H1 (cell line): ENCODE measurements at regions not wholly inside any gene's neighbourhood (a gene's known extent, or its start where the extent isn't known, plus 50 kb on each side); places are given as distances from the start of the nearest gene placed in this dataset.

ENCODE experiments used
- CTCF ChIA-PET: fragments of 300-600 bp; sonication (Branson Sonifier 250); formaldehyde crosslinking; loops from one replicate; lab custom pipeline; 2021; ENCODE audit not compliant: partially characterized antibody; lab: Charles Lee
- POLR2A ChIA-PET: fragments of 300-600 bp; sonication (Branson Sonifier 250); formaldehyde crosslinking; loops from one replicate; lab custom pipeline; 2021; ENCODE audit warnings: inconsistent platforms; ENCODE audit not compliant: partially characterized antibody; lab: Charles Lee
- DNase-seq, 2 experiments: peaks; one replicate each; pipeline versions ENCODE4 v3.0.0 to v3.0.0-alpha.2; 2010 to 2022; ENCODE audit warnings: low spot score in 2 of 2, low read depth in 1 of 2, mixed read lengths in 1 of 2
- FAIRE-seq: peaks from 2 replicates; lab custom pipeline; 2011; peaks lifted over from hg19 to GRCh38; lab: Jason Lieb, UNC
- H2AFZ ChIP-seq: 2 replicates; pipeline ENCODE4 v1.8.1; 2012; ENCODE audit warnings: low read length, inconsistent platforms
- H2AK5ac ChIP-seq: 2 replicates; pipeline ENCODE4 v1.6.1; 2013; ENCODE audit warnings: low read depth, low read length
- H2BK120ac ChIP-seq: replicated peaks from 2 replicates; pipeline ENCODE3; 2013; ENCODE audit warnings: low read depth, low read length, inconsistent platforms
- H2BK12ac ChIP-seq: 2 replicates; pipeline ENCODE4 v1.6.1; 2013; ENCODE audit warnings: low read depth, low read length
- H2BK15ac ChIP-seq: 2 replicates; pipeline ENCODE4 v1.6.1; 2013; ENCODE audit warnings: low read length
- H2BK20ac ChIP-seq: 2 replicates; pipeline ENCODE4 v1.6.1; 2013; ENCODE audit warnings: low read length
- H2BK5ac ChIP-seq: 2 replicates; pipeline ENCODE4 v1.6.1; 2013; ENCODE audit warnings: low read depth, low read length
- H3K14ac ChIP-seq: 2 replicates; pipeline ENCODE4 v1.6.1; 2013; ENCODE audit warnings: inconsistent platforms; ENCODE audit not compliant: insufficient read length
- H3K18ac ChIP-seq: 2 replicates; pipeline ENCODE4 v1.6.1; 2013; ENCODE audit warnings: low read length; ENCODE audit errors: extremely low read depth
- H3K23ac ChIP-seq: 2 replicates; pipeline ENCODE4 v1.6.1; 2013; ENCODE audit warnings: inconsistent platforms; ENCODE audit not compliant: insufficient read length
- H3K23me2 ChIP-seq: 2 replicates; pipeline ENCODE4 v1.6.1; 2013; ENCODE audit warnings: low read depth, low read length
- H3K27ac ChIP-seq: 2 replicates; pipeline ENCODE4 v1.6.1; 2011; ENCODE audit warnings: low read depth, low read length, inconsistent platforms
- H3K27me3 ChIP-seq, 4 experiments: replicated peaks in 1 of 4; 1 replicate in 1 of 4; 2 replicates in 3 of 4; pipeline versions ENCODE4 v1.6.1 to v1.8.1; 2011 to 2013; ENCODE audit warnings: low read length in 3 of 4, mild to moderate bottlenecking in 3 of 4, inconsistent platforms in 2 of 4, mixed read lengths in 2 of 4, moderate library complexity in 1 of 4; ENCODE audit not compliant: control insufficient read depth in 3 of 4, insufficient read depth in 3 of 4; ENCODE audit errors: extremely low read depth in 1 of 4
- H3K36me3 ChIP-seq, 4 experiments: 2 replicates each; pipeline versions ENCODE4 v1.6.1 to v1.8.1; 2011 to 2013; ENCODE audit warnings: mild to moderate bottlenecking in 4 of 4, low read length in 3 of 4, moderate library complexity in 2 of 4, control low read depth in 1 of 4, inconsistent platforms in 1 of 4; ENCODE audit not compliant: insufficient read depth in 4 of 4, control insufficient read depth in 2 of 4
- H3K4ac ChIP-seq: replicated peaks from 2 replicates; pipeline ENCODE3; 2013; ENCODE audit warnings: low read length, low read depth, mixed read lengths, inconsistent platforms; ENCODE audit not compliant: insufficient read length
- H3K4me1 ChIP-seq, 4 experiments: replicated peaks in 1 of 4; 1 replicate in 1 of 4; 2 replicates in 3 of 4; pipeline versions ENCODE4 v1.6.1 to v1.8.1; 2011 to 2013; ENCODE audit warnings: low read length in 3 of 4, inconsistent platforms in 2 of 4, mixed read lengths in 1 of 4; ENCODE audit not compliant: insufficient read depth in 4 of 4, control insufficient read depth in 3 of 4
- H3K4me2 ChIP-seq, 2 experiments: 2 replicates each; pipeline versions ENCODE4 v1.6.1 to v1.8.1; 2011 to 2013; ENCODE audit warnings: low read depth in 2 of 2, low read length in 2 of 2, control low read depth in 1 of 2, inconsistent platforms in 1 of 2, mild to moderate bottlenecking in 1 of 2; ENCODE audit not compliant: insufficient read depth in 1 of 2
- H3K4me3 ChIP-seq, 4 experiments: fragments of 200-600, 300-600 bp in 1 of 4; sonication (generic), shearing (Covaris generic), sonication (Bioruptor Twin) in 1 of 4; 2 replicates each; pipeline versions ENCODE4 v1.5.1 to v1.8.1; 2011 to 2016; ENCODE audit warnings: low read length in 4 of 4, low read depth in 3 of 4, control low read depth in 2 of 4, inconsistent platforms in 2 of 4, mild to moderate bottlenecking in 2 of 4, mixed read lengths in 1 of 4, moderate library complexity in 1 of 4; ENCODE audit not compliant: insufficient read depth in 2 of 4; ENCODE audit errors: extremely low read depth in 1 of 4
- H3K56ac ChIP-seq: replicated peaks from 2 replicates; pipeline ENCODE3; 2013; ENCODE audit warnings: low read depth, mild to moderate bottlenecking, mixed read lengths, low read length, inconsistent platforms; ENCODE audit not compliant: insufficient read length
- H3K79me1 ChIP-seq: 2 replicates; pipeline ENCODE4 v1.6.1; 2013; ENCODE audit warnings: low read depth, low read length, control low read depth
- H3K79me2 ChIP-seq, 2 experiments: 2 replicates each; pipeline versions ENCODE4 v1.6.1 to v1.8.1; 2012 to 2013; ENCODE audit warnings: low read length in 2 of 2, mild to moderate bottlenecking in 2 of 2, inconsistent platforms in 1 of 2; ENCODE audit not compliant: insufficient read depth in 2 of 2, control insufficient read depth in 1 of 2
- H3K9ac ChIP-seq, 4 experiments: replicated peaks in 1 of 4; 1 replicate in 1 of 4; 2 replicates in 3 of 4; pipeline versions ENCODE4 v1.6.1 to v1.8.1; 2011 to 2013; ENCODE audit warnings: low read depth in 3 of 4, low read length in 3 of 4, control low read depth in 2 of 4, mild to moderate bottlenecking in 2 of 4, moderate library complexity in 2 of 4, inconsistent platforms in 1 of 4; ENCODE audit errors: extremely low read depth in 1 of 4
- H3K9me3 ChIP-seq, 2 experiments: 2 replicates each; pipeline versions ENCODE4 v1.6.1 to v1.8.1; 2012 to 2013; ENCODE audit warnings: mild to moderate bottlenecking in 2 of 2, moderate library complexity in 2 of 2, control low read depth in 1 of 2, inconsistent platforms in 1 of 2, low read depth in 1 of 2, low read length in 1 of 2, mixed read lengths in 1 of 2; ENCODE audit not compliant: insufficient read depth in 2 of 2
- H4K20me1 ChIP-seq, 2 experiments: replicated peaks in 1 of 2; 2 replicates each; pipeline versions ENCODE3 to v1.8.1; 2011 to 2013; ENCODE audit warnings: inconsistent platforms in 2 of 2, low read length in 2 of 2, mild to moderate bottlenecking in 1 of 2; ENCODE audit not compliant: insufficient read depth in 2 of 2, control insufficient read depth in 1 of 2
- H4K5ac ChIP-seq: 2 replicates; pipeline ENCODE4 v1.6.1; 2013; ENCODE audit warnings: low read length, low read depth, mixed read lengths, inconsistent platforms; ENCODE audit not compliant: insufficient read length
- H4K8ac ChIP-seq: 2 replicates; pipeline ENCODE4 v1.8.0; 2013; ENCODE audit warnings: mild to moderate bottlenecking, moderate library complexity, low read length, inconsistent platforms; ENCODE audit not compliant: insufficient read depth; ENCODE audit errors: extremely low read depth
- H4K91ac ChIP-seq: replicated peaks from 2 replicates; pipeline ENCODE3; 2013; ENCODE audit warnings: low read length, mixed read lengths, inconsistent platforms; ENCODE audit not compliant: insufficient read length
- CEBPB ChIP-seq: IDR thresholded peaks from 2 replicates; pipeline ENCODE4 v1.6.1; 2012; ENCODE audit warnings: low read depth, low read length
- CHD1 ChIP-seq: IDR thresholded peaks from 2 replicates; pipeline ENCODE4 v1.6.1; 2012; ENCODE audit warnings: low read depth, low read length, improper control_type of control experiment
- CREB1 ChIP-seq: IDR thresholded peaks from 2 replicates; pipeline ENCODE4 v1.6.1; 2012; ENCODE audit warnings: inconsistent platforms
- GTF2F1 ChIP-seq: IDR thresholded peaks from 2 replicates; pipeline ENCODE4 v1.6.1; 2012; ENCODE audit warnings: low read depth, low read length, improper control_type of control experiment, borderline replicate concordance
- SP1 ChIP-seq: IDR thresholded peaks from 2 replicates; pipeline ENCODE4 v1.6.1; 2011; ENCODE audit warnings: low read depth, low read length
- WGBS, 2 experiments: shearing (Covaris generic) in 1 of 2; methylation state at CpG; one replicate each; pipeline versions ENCODE4 v1.1.6 to v1.1.7; 2013 to 2015; ENCODE audit warnings: low lambda C conversion rate in 2 of 2, mixed read lengths in 2 of 2, inconsistent platforms in 1 of 2, low coverage in 1 of 2, missing lambda C conversion rate in 1 of 2; ENCODE audit not compliant: insufficient replicate concordance in 2 of 2, insufficient coverage in 1 of 2, insufficient read length in 1 of 2; ENCODE audit errors: extremely low coverage in 1 of 2, missing lambda C conversion rate in 1 of 2; 5-methylcytosine and 5-hydroxymethylcytosine counted together
- TF ChIP-seq, protein P1 (sequence below), 3 experiments: IDR thresholded peaks; 1 replicate in 2 of 3; 2 replicates in 1 of 3; pipeline versions ENCODE4 v1.5.1 to v1.6.1; 2011; ENCODE audit warnings: low read length in 3 of 3, mild to moderate bottlenecking in 3 of 3, inconsistent platforms in 2 of 3, low read depth in 1 of 3, moderate library complexity in 1 of 3; ENCODE audit not compliant: insufficient read depth in 1 of 3; ENCODE audit errors: control extremely low read depth in 1 of 3

DNA sequence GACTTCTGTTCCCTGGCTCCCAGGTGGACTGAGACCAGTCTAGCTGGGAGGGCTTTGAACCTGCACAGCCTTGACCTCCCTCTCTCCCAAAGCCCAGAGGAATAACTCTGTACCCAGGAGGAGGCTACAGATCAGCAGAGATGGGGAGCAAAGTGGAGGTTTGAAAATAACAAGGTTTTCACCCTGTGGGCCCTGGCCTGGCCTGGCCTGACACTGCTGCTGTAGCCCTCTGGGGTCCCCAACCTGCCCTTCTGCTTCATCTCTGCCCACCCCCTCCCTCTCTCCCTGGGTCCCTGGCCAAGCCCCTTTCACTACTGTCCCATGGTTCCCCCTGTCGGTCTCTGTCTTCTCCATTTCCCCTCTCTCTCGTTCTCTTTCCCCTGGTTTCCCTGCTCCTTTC is 225.2 kb downstream of the BUD13 start:
- POLR2A ChIA-PET = no interaction called here

More for the DNA sequence above, 225.2 kb downstream of the BUD13 start:
- H2BK12ac ChIP-seq = no peak overlapping the region
- no peak overlapping the region for H3K4me2 ChIP-seq
- H3K14ac ChIP-seq = no peak overlapping the region
- no peak overlapping the region for H4K8ac ChIP-seq
- H3K79me1 ChIP-seq = no peaks in the 10 kb centered on the region
- CTCF ChIA-PET = interaction anchor here (1.1 to 1.2 kb wide), 2 partner anchors 94 to 144 kb away, joined by 3 to 4 read pairs; no protein-coding TSS in a partner anchor
- H3K4me3 ChIP-seq = no peak overlapping the region
- H3K56ac ChIP-seq = no peak overlapping the region
- no peaks in the 10 kb centered on the region for H3K36me3 ChIP-seq
- no peak overlapping the region for H2AK5ac ChIP-seq
- peaks cover 0 to 4% (median 0%) of the 10 kb centered on the region in 4 experiments; a peak in 1 of 7 replicates for H3K27me3 ChIP-seq
- H2BK15ac ChIP-seq = no peak overlapping the region
- FAIRE-seq = no peak
- no peak overlapping the region for H4K5ac ChIP-seq
- no peak overlapping the region for H2BK5ac ChIP-seq
- H3K27ac ChIP-seq = no peak overlapping the region
- no peak overlapping the region for H2AFZ ChIP-seq
- no peak overlapping the region for H3K23ac ChIP-seq
- WGBS, 2 experiments = 60% methylated on average over 2 of the region's 2 CpGs; no CpG with 5 or more reads in 1 of the 2 experiments
- H2BK20ac ChIP-seq = no peak overlapping the region
- no peak overlapping the region for H3K4ac ChIP-seq
- H4K20me1 ChIP-seq = no peaks in the 10 kb centered on the region
- no peak overlapping the region for H3K9ac ChIP-seq
- no peaks in the 10 kb centered on the region for H3K9me3 ChIP-seq
- no peak overlapping the region for H2BK120ac ChIP-seq
- no peaks in the 10 kb centered on the region; the same call in 1 of the 2 replicates for H3K23me2 ChIP-seq
- H4K91ac ChIP-seq = no peak overlapping the region
- no peak for DNase-seq
- no peaks in the 10 kb centered on the region for H3K79me2 ChIP-seq
- H3K18ac ChIP-seq = no peak overlapping the region
- TF ChIP-seq CREB1 (no peak), SP1 (no peak), CHD1 (no peak), GTF2F1 (no peak), CEBPB (no peak)
- TF ChIP-seq, protein P1, sequence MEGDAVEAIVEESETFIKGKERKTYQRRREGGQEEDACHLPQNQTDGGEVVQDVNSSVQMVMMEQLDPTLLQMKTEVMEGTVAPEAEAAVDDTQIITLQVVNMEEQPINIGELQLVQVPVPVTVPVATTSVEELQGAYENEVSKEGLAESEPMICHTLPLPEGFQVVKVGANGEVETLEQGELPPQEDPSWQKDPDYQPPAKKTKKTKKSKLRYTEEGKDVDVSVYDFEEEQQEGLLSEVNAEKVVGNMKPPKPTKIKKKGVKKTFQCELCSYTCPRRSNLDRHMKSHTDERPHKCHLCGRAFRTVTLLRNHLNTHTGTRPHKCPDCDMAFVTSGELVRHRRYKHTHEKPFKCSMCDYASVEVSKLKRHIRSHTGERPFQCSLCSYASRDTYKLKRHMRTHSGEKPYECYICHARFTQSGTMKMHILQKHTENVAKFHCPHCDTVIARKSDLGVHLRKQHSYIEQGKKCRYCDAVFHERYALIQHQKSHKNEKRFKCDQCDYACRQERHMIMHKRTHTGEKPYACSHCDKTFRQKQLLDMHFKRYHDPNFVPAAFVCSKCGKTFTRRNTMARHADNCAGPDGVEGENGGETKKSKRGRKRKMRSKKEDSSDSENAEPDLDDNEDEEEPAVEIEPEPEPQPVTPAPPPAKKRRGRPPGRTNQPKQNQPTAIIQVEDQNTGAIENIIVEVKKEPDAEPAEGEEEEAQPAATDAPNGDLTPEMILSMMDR (IDR thresholded peaks at IDR 0.05; ENCODE audit: control extremely low read depth in 1 of 3, insufficient read depth in 1 of 3, low read depth in 1 of 3, low read length in 3 of 3) = no peak
- H3K4me1 ChIP-seq = no peaks in the 10 kb centered on the region; a peak in 1 of 7 replicates
